Left kidney (tissue), 1 donor: ENCODE measurements at regions not wholly inside any gene's neighbourhood (a gene's known extent, or its start where the extent isn't known, plus 50 kb on each side); places are given as distances from the start of the nearest gene placed in this dataset.
"Not testable (repeated sequence)": the region's sequence is repeated elsewhere in the genome, so short reads cannot be mapped to it uniquely, and the experiment has no call there.

ENCODE experiments used
- DNase-seq: peaks from one replicate; pipeline ENCODE4 v3.0.0-alpha.2; 2013

DNA sequence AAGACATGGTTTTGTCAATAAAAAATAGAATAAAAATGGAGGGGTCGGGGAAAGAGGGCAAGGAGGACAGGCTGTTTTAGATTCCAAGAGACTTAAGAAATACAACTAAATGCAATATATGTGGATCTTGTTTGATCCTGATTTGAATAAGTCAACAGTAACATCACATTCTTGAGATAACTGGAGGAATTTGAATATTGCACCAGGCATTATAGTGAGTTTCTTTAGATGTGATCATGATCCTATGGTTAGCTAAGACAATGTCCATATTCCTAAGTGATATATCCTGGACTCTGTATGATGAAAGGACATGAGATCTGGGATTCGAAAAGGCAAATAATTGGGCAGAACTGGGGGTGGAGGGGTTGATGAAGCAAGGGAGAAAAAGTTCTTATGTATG lies 311.8 kb downstream of the PLPP3 start:
- no peak for DNase-seq

DNA sequence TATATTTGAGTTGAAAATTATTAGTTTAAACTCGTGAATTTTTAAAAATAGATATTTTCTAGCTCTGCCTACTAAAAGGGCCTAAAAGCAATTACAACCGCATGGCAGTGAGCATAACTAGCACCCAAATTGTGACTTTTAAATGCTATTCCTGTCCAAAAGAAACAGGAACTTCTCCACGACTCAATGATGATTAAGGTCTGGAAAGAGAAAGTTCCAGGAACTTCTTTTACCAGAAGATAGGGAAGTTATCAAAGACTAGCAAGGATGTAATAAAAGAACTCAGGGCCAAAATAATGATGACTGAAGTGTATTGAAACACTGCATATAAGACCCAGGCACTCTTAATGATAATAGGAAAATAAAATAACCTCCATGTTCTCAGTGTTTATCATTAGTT lies 313.0 kb downstream of the PLPP3 start:
- no peak for DNase-seq

DNA sequence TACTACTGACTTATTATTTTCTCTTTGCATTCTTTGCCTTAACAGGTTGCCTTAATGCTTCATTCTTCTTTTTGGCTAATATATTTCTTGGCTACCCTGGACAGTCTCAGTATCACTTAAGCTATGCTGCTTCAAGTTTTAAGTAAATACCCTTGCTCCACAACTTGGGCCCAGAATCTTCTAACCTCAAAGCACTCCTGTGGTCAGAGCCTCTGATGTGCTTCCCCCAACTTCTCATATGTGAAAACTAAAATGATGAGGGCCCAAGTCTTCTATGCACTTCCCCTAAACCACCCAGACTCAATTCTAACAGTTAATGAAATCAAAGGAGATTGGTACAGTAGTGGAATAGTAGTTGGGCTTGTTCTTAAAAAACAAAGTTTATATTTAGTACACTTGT lies 314.1 kb downstream of the PLPP3 start:
- no peak for DNase-seq

DNA sequence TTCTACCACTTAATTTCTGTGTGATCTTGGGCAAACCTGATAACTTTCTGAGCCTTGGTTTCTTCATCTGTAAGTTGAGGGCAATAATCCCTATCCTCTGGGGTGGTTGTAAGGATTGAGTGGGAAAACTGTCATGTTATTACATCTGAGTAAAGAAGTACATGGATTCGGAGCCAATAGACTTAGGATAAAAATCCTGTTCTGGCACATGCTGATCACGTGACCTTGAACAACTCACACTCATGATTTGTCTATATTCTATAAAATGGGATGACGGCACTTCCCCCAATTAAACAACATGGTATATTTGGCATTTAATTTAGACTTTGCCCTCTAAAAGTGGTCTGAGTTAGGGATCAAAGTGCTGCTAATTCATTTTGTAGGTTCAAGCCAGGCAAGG lies 315.5 kb downstream of the PLPP3 start:
- DNase-seq: no peak

DNA sequence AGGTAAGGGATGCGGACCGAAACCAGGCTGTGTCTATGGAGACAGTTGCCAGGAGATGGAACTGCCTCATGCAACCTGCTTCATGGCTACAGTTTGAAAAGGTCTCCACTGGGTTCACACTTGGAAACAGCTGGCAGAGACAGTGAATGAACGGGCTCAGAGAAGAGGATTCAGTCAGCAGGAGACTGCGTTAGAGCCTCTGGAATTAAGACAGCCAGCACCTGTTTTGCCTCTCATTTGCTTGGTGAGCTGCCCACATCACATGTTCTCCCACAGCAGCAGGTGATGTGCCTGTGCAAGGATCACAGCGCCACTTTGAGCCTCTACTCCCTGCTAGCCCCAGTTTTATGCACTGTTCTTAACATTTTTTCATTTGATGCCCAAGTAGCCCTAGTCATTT lies 321.0 kb downstream of the PLPP3 start:
- DNase-seq: no peak

DNA sequence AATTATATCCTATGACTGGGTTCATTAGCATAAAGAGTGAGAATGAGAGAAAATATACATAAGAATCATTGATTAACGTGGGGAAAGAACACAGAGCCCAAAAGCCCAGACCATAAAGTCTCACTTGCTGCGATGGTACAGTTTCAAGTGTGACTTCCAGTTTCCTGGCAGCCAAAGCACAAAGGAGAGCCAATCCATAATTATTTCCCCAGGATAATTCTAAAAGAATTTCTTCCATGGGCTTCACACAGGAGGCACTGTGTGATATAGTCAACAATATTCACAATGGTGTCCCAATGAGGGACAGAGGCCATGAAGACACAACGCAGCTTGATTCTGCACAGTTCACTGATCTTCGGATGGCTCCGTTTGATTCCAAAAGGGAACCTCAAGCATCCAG lies 321.6 kb downstream of the PLPP3 start:
- no peak for DNase-seq

DNA sequence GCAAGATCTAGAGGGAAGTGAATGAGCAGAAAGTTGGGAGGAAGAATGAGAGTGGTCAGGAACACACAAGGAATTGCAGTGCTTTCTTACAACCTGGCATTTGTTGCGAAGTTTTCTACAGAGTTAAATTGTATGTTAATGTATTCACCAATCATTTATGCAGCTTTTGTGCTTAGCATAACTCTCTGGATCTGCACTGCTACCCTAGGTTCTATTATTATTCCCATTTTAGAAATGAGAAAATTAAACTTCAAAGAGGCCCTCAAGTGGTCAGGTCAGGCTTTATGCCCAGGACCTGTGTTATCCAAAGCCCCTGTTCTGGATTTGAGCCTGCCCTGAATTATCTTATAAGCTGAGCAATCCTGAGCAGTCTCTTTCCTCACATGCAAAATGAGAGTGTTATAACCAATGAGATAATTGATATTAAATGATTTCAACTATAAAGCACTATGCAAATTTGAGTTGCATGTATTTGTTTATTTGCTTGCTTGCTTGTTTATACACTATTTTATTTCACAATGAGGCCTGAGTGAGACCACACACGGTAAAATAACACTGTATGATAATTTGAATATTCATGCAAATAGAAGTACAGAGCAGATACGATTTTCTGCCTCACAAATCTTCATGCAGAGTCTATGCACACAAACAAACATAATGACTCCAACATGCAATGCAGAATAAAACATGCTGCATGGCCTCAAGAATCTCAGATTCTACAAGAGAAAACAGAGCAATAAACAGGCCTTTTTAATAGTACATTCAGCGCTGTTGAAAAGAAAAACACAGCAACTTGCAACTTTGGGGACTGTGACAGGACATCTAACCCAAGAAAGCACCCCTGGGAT lies 323.0 kb downstream of the PLPP3 start:
- no peak for DNase-seq

DNA sequence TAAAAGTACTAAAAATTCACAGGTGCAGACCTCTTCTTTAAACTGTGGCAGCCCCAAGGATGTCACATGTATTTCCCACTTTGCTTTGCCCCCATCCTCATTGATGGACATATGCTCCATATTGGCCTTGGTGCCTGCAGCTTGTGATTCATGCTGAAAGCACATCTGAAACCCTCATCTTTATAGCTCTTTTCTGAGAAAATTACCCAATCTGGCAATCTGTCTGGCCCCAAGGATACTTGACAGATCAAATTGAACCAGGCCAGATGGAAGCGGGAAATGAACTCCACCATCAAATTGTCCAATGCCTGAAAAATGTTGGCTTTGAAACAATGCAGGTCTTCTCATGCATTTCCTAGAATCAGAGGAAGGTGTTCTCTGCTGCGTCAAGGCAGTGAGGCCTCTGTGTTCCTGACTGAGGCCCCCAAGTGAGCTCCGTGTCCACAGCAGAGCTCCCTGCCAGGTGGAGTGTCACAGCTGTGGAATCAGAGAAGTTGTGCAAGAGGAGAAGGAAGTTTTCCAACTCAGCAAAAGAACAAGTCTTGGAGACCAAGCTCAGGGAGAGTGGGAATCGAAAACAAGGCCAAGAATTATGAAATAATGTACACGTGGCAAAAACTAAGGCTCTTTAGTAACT lies 323.7 kb downstream of the PLPP3 start:
- no peak for DNase-seq

DNA sequence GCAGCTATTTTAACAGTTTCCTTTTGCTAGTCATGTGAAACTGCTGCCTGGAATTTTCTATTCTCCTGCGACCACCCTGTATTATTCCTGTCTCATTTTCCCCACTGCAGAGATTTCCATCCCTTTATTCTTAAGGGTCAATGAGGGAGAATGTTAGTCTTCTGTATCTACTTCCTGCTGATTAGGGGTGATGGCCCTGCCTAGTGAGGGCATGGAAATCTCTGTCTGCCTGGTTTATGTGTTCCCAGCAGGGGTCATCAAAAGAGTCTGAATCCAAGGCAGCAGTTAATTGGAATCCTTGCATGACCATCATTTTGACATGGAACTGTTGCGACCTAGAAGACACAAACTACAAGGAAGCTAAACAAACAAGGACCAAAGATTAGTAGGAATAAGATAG lies 325.2 kb downstream of the PLPP3 start:
- DNase-seq: no peak

DNA sequence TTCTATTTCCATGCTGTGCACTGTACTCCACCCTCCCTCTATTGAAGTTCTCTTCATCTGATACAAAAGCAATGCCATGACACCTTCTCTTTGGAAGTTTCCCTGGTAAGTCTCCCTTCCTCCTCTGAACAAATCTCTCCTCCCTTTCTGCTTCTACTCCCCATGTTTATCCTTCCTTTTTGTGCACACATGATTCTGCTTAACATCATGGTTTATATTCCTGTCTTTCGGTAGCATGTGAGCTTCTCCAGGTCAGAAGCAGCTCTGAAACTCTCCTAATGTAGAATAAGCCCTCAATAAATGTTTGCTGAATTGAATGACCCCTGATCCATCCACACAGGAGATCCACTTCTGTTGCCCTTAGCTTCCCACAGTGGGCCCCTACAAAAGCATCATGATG lies 328.6 kb downstream of the PLPP3 start:
- DNase-seq: no peak

DNA sequence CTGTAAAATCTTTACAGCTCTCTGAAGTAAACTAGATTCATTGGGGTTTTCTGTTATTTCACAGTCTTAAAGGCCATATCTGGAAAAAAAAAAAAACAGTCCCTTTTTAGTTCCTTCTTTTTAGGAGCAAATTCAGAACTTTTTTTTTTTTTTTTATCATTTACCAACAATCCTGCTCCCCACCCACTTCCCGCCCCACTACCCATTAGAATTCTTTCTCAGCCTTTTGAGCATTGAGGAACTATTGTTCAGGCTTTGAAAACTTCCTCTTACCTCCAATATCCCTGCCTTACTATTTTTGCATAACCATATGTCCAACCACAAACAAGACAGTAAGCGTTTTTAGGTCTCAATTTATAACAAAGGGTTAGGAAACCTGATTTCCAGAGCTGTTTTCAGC lies 330.1 kb downstream of the PLPP3 start:
- no peak for DNase-seq

DNA sequence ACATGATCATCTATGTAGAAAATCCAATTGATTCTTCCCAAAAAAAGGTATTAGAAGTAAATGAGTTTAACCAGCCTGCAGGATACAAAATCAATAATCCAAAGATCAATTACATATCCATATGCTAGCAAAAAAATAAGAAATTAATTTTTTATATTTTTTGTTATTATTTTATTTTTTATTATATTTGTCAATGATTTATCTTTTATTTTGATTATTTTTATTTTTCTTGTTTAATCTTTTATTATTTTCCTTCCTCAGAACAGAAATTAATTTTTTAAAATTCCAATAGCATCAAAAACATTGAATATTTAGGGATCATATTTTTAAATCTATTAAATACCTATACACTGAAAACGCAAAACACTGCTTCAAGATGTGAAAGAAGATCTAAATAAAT lies 331.2 kb downstream of the PLPP3 start:
- no peak for DNase-seq

DNA sequence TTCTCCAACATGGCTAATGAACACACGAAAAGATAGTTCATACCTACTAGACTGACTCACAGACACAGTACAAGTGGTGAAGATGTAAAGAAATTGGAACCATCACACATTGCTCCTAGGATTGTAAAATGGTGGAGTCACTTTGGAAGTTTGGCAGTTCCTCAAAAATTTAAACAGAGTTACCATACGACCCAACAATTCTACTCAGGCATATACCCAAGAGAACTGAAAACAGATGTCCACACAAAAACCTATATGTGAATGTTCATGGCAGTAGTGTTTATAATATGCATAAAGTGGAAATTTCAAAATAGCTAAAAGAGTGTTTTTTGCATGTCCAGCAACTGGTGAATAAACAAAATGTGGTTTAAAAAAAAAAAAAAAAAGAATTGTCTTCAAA lies 332.6 kb downstream of the PLPP3 start:
- not testable (repeated sequence) for DNase-seq

DNA sequence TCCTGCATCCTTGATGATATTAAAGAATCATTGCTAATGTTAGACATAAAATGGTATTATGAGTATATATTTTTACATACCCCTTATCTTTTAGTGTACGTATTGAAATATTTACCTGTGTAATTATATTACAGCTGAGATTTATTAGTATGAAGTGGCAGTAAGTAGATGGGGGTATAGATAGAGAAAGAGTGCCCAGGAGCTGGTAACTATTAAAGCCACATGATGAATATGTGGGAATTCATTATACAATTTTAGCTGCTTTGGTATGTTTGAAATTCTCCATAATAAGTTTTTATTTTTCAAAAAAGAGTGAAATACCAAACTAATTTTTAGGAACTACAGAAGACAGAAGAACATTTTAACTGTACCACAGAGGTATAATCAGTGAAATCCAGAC lies 339.0 kb downstream of the PLPP3 start:
- DNase-seq: no peak

DNA sequence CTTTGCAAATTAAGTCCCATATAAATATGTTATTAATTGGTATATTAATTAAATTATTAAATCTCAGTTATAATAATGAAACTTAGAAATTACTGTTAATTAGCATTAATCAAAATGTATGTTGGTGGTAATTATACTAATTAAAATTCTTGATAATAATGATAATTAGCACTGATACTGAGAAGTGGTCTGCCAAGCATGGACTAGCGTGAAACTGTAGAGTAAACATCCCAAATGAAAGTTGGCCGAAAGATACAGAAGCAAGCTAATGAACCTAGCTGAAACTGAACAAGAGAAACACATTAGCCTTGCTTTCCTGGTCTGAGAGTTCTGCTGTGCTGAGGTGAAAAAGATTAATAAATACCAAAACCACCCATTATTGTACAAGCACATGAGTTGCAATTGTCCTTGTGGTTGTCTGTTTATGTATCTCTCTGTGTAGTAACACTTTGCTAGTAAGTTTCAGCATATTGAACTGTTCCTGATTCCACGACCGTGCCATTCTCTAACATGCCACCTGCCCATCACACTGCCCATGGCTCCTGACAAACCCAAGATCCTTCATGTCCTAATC lies 341.8 kb downstream of the PLPP3 start:
- DNase-seq: no peak

DNA sequence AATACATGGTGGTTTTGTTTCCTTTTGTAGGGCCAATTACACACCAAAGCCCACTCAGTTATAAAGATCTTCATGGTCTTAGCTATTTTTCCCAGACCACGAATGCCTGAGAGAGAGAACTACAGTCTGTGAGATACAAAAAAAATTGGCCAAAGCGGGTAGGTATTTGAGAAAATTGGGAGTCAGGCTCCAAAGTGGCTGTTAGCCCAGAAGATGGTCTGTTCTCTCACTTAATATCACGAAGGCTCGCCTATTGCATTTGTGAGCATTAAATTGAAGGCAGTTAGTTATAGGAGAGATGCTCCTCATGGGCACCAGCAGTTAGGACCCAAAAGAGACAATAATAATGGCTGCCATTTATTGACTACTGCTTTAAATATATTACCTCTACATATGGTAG lies 342.7 kb downstream of the PLPP3 start:
- no peak for DNase-seq

DNA sequence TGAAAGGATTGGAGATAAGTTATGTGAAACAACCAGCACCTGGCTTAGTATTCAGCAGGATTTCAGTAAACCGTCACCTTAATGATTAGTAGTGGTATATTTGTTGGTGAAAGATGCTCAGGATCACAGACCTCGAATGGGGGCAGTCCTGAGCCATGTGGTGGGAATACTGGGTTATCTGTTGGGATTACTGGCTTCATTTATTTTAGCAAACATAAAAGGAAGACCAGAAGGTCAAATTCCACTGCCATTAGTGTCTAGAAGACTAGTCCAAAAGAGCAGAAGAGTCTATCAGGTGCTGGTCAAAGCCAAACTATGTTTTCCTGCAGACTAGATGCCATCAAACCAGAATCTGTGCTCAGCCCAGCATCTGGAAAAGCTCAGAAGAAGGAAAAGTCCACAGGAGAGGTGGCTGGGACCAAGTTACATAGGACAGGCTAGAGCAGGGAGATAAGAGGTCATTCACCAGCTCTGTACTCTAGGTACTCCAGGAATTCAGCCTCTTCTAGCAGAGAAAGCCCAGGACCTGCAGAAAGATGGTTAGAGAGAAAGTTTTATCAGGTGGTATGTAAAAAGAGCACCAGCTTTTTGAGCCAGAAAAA lies 343.4 kb downstream of the PLPP3 start:
- no peak for DNase-seq

DNA sequence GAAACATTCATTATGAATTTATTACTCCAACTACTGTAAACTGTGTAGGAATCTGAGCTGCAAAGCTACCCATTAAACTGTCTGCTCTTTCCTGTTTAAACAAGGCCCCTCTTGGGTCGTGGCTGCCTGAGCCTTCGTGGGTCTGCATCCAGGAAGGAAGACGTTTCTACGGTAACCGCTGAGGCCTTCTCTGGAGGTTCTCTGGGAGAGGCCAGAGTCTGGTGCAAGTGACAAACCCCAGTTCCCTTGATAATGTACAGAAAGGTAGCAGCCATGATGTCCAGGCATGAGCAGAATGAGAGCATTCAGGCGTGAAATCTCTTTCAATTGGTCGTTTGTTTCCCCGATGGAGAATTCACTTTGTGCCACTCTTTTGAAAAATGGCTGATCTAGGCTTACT lies 350.2 kb downstream of the PLPP3 start:
- DNase-seq: peak; percentile 72

DNA sequence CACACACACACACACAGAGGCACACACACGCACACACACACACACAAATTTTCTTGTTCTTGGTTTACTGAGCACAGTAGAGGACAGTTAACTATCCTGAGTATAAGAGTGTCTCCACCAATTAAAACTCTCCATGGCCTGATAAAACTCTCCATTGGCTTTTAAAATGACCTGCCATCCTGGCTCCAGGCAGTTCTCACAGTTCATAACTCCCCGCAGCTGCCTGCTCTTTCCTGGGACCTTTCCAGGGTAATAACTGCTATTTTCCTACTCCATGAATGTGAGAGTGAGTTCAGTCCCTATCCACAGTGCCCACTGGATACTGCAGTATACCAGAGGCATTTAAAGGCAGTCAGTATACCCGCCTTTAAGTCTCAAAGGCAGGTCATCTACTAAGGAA lies 351.5 kb downstream of the PLPP3 start:
- no peak for DNase-seq

DNA sequence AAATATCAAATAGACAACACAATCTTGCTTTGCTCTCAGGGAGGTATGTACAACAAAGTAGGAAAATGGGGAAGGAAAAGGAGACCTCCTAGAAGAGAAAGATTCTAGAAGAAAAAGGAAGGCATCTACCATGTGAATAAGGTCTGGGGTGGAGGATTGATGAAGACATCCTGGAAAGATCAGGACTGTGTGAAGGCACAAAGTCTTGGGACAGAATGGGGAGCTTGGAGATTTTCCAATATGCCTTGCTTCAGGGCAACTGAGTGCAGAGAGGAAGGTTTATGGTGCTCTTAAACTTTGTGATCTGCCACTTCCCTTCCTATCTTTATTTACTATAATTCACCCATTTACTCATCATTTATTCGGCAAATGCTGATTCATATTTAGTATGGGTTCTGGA lies 352.0 kb downstream of the PLPP3 start:
- no peak for DNase-seq

DNA sequence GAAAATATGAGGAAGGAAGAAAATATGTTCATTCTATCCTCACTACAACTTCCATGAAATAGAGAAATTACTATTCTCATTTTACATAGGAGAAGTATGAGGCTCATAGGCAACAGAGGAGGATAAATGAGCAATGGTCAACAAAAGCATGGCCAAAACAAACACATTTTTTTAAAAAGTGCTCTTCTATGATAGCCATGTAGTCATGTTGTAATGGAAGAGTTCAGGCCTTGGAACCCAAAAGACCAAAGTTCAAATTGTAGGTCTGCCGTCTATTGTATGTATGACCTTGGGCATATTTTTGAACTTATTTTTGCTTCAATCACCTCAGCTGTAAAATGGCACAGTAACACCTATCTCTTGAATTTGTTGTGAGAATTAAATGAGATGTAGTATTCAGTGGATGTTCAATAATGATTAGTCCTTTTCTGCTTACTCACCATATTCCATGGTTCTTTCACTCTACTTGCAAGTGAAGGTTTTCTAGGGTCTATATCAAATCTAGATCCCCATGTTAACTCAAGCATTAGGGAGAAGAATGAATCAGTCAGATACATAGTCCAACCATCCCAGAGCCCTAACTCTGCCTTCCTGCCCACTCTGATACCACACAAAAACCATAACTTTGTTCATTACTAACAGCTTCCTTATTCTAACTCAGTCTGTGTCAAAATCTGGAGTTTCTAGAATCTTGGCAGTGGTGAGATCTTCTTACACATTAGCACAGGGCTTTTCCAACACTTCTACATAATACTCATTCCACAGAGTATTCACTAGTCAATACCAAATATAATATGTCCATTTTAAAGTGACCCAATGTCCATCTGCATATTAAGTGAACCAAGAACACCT lies 353.2 kb downstream of the PLPP3 start:
- no peak for DNase-seq

DNA sequence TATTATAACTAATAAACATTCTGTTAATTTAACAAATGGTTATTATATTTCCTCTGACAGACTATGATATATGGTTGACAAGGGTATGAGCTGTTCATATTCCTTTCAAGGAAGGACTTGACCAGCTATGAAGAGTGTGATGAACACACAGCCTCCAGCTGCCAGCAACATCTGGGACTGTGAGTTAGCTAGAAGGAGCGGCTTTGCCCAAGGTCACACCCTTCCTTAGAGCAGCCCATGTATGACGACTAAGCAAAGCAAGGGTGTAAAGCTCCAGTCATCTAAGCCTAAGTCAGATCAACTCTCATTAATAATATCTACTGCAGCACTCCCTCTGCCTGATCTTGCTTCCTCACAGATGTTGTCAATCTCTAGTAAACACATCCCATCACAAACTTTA lies 355.4 kb downstream of the PLPP3 start:
- no peak for DNase-seq
